22Rv1 (cell line): ENCODE measurements at regions not wholly inside any gene's neighbourhood (a gene's known extent, or its start where the extent isn't known, plus 50 kb on each side); places are given as distances from the start of the nearest gene placed in this dataset.

ENCODE experiments used
- H3K27ac ChIP-seq: fragments of 450-650 bp; 2 replicates; pipeline ENCODE4 v1.5.1; 2017
- CTCF ChIP-seq: fragments of 450-650 bp; IDR thresholded peaks from 2 replicates; pipeline ENCODE4 v1.5.1; 2017; ENCODE audit warnings: mild to moderate bottlenecking
- ZFX ChIP-seq: fragments of 450-650 bp; IDR thresholded peaks from 2 replicates; pipeline ENCODE4 v1.6.1; 2017; ENCODE audit warnings: antibody characterized with exemption, borderline replicate concordance

- no peak overlapping the region for H3K27ac ChIP-seq
- TF ChIP-seq ZFX = no peak
- no peak for TF ChIP-seq CTCF
Observed at GRCh38 chr7:41272664-41273063, 430.2 kb downstream of the INHBA start.

- H3K27ac ChIP-seq = no peak overlapping the region
- no peak for TF ChIP-seq ZFX
- TF ChIP-seq CTCF = no peak
Observed at GRCh38 chr7:41268878-41269277, 434.0 kb downstream of the INHBA start.

- no peak overlapping the region for H3K27ac ChIP-seq
- TF ChIP-seq CTCF = no peak
- TF ChIP-seq ZFX = no peak
Observed at GRCh38 chr7:41261080-41261479, 441.8 kb downstream of the INHBA start.

- TF ChIP-seq ZFX (no peak), CTCF (no peak)
- H3K27ac ChIP-seq = no peak overlapping the region
Observed at GRCh38 chr7:41257660-41258059, 445.2 kb downstream of the INHBA start.

GRCh38 chr7:41256186-41256945 is 446.5 kb downstream of the INHBA start:
- TF ChIP-seq CTCF (no peak), ZFX (no peak)
- no peak overlapping the region for H3K27ac ChIP-seq

- TF ChIP-seq ZFX (no peak), CTCF (no peak)
- H3K27ac ChIP-seq = no peak overlapping the region
Observed at GRCh38 chr7:41255716-41256115, 447.2 kb downstream of the INHBA start.

- no peak overlapping the region for H3K27ac ChIP-seq
- TF ChIP-seq ZFX = no peak
- no peak for TF ChIP-seq CTCF
Observed at GRCh38 chr7:41255113-41255512, 447.8 kb downstream of the INHBA start.
